Stimulated activated CD4-positive, alpha-beta T cell treated with anti-CD3 and anti-CD28 coated beads, TNF-alpha, amount 100 ng/mL, for 1 hour (primary cell): ENCODE measurements at regions not wholly inside any gene's neighbourhood (a gene's known extent, or its start where the extent isn't known, plus 50 kb on each side); places are given as distances from the start of the nearest gene placed in this dataset.
"Not testable (repeated sequence)": the region's sequence is repeated elsewhere in the genome, so short reads cannot be mapped to it uniquely, and the experiment has no call there.

Experiments used
- DNase-seq, 3 donors: peaks; one replicate each; pipeline ENCODE4 v3.0.0-alpha.2; 2020; ENCODE audit warnings: low read depth in 3 of 3, low spot score in 1 of 3

- DNase-seq, result no peak
These were observed 182.2 kb downstream of the INHBB start for GRCh38 chr2:120528051-120528692.

DNA sequence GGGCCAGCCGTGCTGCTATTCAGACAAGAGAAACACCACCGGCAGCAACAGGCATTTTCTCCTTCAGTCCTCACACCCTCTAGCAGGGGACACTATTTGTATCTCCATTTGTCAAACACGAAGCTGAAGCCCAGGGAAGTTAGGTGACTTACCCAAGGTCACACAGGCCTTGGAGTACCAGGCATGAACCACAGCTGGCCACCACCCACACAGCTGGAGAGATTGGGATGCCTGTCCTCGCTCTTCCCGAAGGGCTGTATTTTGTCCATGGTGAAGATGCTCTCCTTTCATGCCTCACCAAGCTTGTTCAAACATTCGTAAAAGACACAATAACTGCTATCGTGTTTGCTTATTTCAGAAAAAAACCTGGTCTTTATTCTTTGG lies 182.7 kb downstream of the INHBB start:
- no peak for DNase-seq

DNA sequence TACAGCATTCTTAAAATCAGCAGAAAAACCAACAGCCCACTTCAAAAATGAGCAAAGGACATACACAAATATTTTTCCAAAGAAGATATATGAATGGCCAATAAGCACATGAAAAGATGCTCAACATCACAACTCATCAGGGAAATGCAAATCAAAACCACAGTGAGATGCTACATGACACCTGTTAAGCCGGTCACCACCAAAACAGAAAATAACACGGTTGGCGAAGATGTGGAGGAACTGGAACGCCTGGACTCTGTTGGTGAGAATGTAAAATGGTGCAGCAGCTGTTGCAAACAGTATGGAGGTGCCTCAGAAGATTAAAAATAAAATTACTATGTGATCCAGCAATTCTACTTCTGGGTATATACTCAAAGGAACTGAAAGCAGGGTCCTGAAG lies 184.8 kb downstream of the INHBB start:
- no peak for DNase-seq

DNA sequence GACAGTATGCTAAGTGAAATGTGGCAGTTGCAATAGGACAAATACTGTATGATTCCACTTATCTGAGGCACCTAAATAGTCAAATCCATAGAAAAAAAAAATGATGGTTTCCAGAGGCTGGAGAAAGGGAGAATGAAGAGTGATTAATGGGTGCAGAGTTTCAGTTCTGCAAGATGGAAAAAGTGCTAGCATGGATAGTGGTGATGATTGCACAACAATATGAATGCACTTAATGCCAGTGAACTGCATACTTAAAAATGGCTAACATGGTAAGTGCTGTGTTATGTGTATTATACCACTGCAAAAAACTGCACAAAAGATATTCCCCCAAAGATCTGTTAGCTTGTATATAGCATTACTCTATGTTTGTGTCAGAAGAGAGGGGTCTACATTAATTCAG lies 185.4 kb downstream of the INHBB start:
- no peak for DNase-seq

- DNase-seq, result no peak
These were observed 186.1 kb downstream of the INHBB start for GRCh38 chr2:120531863-120532600.

- no peak for DNase-seq
These were observed 187.7 kb downstream of the INHBB start for GRCh38 chr2:120533625-120534024.

GRCh38 chr2:120534457-120534856 lies 188.5 kb downstream of the INHBB start:
- no peak for DNase-seq

- DNase-seq, result no peak
These were observed 189.1 kb downstream of the INHBB start for GRCh38 chr2:120535081-120535480.

DNA sequence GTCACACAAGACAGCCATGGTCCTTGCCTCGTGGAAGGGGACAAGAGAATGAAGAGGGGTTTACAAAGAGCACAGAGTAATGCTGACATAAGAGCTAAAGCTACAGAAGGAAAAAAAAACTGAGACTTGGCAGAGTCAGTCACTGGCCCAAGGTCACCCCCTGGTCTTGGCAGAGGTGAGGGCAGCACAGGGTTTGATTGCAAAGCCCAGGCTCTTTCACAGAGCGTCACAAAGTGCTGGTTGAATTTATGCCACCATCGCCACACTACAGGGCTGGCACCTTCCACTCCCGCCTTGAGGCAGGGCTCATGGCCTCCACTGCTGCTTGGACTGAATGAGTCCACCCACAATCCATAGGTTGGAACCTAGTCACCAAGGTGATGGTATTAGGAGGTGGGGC lies 190.2 kb downstream of the INHBB start:
- DNase-seq, result no peak

- no peak for DNase-seq
These were observed 192.9 kb downstream of the INHBB start for GRCh38 chr2:120538691-120539423.

- no peak for DNase-seq
These were observed 193.5 kb downstream of the INHBB start for GRCh38 chr2:120539424-120539936.

DNA sequence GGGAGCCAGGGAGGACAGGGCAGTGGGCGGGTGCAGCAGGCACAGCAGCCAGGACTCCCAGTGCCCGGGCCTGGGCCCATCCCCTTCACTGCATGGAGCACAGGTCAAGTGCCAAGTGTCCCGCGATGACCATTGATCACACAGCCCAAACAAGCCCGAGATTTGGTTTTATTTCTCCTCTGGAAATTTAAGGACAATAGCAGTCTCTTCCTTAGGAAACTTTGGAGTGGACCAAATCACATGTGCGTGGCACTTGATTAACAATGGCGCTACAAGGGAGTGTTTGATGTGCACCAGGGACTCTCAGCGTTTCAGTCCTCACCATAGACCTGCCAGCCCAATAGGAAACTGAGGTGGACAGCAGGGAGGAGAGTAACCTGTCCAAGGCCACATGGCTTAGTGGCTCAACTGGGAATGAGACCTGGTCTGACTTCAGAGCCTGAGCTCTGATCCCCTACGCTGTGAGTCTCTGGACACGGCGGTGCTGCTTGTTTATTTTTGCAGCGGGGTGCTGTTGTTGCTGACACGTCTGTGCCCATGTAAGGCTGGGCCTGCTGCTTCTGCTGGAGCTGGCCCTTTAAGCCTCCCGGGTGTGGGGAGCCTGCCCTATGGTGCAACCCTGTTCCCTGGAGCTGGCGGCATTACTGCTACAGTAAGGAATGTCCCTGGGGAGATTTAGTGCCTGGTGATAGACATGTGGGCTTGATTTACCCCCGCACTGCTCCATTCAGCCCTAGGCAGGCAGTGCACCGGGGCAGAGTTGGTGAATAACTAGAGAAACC lies 194.2 kb downstream of the INHBB start:
- no peak for DNase-seq

GRCh38 chr2:120540719-120541552 lies 194.7 kb upstream of the GLI2 start:
- DNase-seq, result no peak

- no peak for DNase-seq
These were observed 194.1 kb upstream of the GLI2 start for GRCh38 chr2:120541553-120541932.

- DNase-seq, result no peak
These were observed 193.5 kb upstream of the GLI2 start for GRCh38 chr2:120541972-120542670.

- no peak for DNase-seq
These were observed 192.6 kb upstream of the GLI2 start for GRCh38 chr2:120542911-120543527.

- DNase-seq, result no peak
These were observed 191.8 kb upstream of the GLI2 start for GRCh38 chr2:120543899-120544298.

- no peak for DNase-seq
These were observed 191.1 kb upstream of the GLI2 start for GRCh38 chr2:120544522-120544921.

- DNase-seq, result not testable (repeated sequence)
These were observed 190.7 kb upstream of the GLI2 start for GRCh38 chr2:120545007-120545406.
